ENCODE measurements at regions not wholly inside any gene's neighbourhood (a gene's known extent, or its start where the extent isn't known, plus 50 kb on each side); places are given as distances from the start of the nearest gene placed in this dataset.
"Not testable (repeated sequence)": the region's sequence is repeated elsewhere in the genome, so short reads cannot be mapped to it uniquely, and the experiment has no call there.

DNA sequence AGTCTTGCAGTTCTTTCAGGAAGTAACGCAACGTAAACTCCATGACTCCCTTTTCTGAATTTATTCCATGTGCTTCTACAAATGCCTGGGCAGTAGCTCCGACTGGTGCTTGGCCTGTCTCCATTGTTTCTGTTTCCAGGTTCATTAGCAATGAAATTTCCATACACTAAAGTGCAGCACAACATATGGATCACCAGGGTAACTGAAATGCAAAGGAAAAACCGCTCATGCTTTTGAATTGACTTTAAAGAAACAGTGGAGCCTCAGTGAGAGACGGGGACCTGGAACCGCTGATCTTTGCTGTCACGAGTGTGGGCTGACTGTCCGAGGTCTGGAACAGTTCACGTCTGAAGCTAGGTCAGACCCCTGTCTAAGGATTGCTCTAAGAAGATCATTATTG, 126.5 kb upstream of the IGFBP3 start:
- DNase-seq (ENCODE audit: low spot score), result no peak

DNA sequence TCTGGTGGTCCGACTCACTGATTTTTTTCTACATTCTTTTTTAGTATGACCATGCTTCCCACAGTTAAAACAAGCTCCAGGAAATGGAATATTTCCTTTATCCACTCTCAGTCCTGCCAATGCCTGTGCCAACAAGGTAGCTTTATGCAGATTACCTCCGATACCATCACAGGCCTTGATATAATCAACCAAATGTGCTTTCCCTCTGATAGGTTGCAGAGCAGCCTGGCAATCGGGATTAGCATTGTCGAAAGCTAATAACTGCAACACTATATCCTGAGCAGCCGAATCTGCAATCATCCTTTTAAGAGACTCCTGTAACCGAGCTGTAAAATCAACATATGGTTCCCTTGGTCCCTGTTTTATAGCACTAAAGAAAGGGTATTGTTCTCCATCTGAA, 122.3 kb upstream of the IGFBP3 start:
- not testable (repeated sequence) for DNase-seq (ENCODE audit: low spot score)

DNA sequence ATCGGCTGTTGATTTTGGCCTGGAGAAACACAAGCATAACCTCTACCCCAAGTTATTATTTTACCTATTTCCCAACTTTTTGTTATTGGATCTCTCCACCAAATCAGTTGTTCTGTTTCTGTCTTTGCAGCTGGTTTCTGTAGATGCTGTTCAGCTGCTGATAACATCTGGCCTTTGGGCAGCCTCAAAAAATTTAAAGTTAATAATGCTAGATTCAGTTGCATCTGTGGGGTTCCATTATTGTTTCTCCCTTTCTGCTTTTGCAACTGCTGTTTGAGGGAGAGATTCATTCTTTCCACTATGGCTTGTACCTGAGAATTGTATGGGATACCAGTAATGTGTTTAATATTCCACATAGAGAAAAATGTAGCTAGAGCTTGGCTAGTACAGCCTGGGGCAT, 118.7 kb upstream of the IGFBP3 start:
- not testable (repeated sequence) for DNase-seq (ENCODE audit: low spot score)

DNA sequence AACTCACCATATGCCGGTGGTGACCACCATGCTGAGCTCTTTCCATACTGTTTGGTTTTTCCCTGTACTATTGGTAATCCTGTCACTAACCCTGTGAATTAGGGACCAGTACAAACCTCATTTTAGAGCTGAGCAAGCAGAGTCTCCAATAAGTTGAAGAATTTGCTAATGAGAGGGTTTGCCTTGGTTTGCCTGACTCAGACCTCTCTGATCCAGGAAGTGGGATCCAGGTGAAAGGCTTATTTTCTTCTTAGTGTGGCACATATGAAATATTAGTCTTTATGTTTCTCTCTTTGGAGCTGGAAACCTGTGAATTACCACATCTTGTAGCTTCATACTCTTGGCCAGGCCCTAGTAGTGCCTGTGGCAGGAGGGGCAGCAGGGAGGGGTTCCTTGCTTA, 114.1 kb upstream of the IGFBP3 start:
- DNase-seq (ENCODE audit: low spot score), result no peak

DNA sequence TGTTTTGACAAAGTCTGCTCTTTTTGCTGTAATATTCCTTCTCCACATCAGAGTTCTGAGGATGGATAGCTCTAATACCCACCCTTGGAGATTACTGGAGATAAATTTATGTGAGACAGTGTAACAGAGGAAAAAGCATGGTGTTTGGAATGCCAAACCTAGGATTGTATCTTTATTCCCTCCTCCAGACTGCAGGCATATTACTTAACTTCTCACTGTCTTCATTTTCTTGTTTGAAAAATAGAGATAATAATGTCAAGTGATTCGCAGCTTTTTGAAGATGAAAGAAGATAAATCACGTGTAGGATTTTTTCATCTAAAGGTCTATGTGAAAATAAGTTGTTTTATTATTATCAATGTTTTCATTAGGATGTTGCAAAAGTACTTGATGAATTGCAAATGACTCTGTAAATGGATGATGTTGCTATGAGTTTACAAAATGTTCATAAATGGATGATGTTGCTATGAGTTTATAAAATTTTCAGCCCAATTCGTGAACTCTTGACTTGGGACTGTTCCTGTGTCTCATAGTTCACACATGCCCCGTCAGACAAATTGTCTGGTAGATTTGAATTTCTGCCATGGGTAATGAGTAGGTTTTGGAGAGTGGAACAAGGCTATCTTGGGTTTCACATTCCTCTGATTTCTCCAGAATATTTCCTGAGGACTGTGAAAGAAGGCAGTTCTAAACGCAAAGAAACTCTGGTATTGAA, 113.1 kb upstream of the IGFBP3 start:
- DNase-seq (ENCODE audit: low spot score), result no peak

DNA sequence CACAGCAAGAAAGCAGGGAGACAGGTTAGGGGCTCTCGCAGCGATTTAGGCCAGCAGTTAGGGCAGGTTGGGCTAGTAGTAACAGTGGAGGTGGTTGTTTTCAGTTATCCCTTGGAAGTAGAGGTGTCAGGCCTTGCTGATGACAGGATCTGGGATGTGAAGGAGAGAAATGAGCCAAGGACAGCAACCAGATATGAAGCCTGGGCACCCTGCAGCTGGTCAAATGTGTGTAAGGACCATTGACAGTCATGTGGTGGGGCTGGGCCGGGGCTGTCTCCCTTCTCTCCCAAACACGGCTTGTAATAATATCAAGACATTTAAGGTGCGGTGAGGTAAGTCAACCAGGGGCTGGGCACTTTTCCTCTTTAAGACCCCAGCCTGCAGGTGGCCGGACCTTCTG, 112.5 kb upstream of the IGFBP3 start:
- DNase-seq (ENCODE audit: low spot score), result no peak

DNA sequence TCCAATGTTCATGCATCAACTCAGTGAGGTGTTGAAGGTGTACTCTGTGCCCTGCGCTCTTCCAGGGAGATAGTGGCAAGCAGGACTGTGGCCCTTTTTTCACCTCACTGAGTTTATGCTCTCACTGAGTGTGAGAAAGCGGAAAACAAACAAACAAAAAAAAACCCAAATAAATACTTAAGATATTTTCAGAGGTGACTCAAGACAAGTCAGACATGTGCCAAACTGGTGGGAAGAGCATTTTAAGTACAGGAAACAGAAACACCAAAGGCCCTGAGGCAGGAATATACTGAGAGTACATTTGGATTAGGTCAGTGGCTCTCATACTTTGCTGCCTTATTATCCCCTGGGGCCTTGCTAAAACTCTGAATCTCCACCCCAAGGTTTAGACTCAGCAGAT, 111.9 kb upstream of the IGFBP3 start:
- DNase-seq (ENCODE audit: low spot score), result no peak

DNA sequence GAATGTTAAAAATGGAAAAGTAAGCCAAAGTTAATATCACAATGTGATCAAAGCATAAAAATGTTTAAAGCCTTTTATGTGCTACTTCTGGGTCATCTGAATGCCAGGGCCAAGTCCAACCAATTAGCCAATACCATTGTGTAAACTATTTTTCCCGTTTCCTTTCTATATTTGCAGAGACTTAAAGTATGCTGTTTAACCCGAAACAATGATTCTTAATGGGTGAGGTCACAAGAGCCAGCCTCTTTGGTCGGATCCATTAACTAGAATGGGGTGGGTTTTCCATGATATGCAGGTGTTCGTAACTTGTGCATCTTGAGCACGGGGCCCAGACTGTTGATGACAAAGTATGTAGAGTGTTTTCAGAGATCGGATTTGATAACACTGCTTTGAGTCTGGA, 111.3 kb upstream of the IGFBP3 start:
- DNase-seq (ENCODE audit: low spot score), result no peak

DNA sequence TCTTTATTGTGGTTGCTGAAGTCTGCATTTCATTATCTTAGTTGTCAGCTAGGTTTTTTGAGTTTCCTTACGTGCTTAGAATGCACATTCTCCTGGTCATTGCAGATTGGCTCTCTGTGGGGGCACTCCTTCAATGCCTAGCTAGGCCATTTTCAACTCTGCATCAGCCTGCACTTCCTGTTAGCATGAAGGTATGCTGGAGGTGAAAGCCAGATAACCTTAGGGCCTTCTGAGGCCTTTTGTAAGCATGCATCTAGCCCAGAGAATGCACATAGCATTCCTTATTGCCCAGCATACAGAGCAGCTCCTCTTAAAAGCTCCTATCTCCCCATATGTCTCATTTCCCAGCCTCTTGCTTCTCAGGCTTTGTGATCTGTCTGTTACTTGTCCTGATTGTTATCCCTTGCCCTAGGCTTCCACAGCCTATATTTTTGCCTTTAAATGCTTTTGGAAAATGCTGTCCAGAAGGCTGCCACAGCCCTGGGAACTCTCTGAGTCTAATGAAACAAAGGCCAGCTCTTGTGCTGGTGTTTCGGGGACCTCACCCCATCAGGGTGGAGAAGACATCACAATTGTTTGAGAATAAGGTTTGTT, 108.1 kb upstream of the IGFBP3 start:
- no peak for DNase-seq (ENCODE audit: low spot score)

DNA sequence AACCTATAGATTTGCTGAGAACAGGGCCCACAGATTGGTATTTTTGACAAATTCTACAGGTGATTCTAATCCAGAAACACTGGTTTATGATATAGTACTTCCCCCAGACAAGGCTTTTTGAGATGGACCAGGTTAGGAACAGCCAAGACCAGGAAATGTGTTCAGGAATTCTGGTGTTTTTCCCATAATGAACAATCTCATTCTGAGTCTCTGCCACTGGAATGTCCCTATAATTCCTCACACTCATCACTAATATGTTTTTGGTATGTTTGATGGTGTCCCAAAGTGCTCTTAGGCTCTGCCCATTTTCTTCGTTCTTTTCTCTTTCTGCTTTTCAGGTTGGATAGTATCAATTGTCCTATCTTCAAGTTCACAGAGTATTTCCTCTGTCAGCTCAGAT, 107.2 kb upstream of the IGFBP3 start:
- DNase-seq (ENCODE audit: low spot score), result no peak

DNA sequence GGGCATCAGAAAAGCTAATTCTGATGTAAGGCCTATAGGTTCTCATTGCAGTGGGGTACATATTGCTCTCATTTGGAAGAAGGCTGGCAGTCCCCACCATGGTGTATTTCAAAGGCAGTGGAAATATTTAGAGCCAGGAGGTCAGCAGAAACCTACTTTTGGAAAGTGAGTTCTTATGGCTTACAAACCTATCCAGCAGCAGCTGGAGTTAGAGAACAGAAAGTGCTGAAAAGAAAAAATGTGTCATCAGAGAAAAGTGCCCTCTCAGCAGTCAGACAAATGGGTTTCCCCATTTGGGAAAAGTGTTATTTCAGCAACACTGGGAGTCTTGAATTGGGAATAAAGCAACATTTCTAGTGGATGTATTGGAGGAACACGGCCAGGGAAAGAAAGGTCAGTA, 105.7 kb upstream of the IGFBP3 start:
- no peak for DNase-seq (ENCODE audit: low spot score)

DNA sequence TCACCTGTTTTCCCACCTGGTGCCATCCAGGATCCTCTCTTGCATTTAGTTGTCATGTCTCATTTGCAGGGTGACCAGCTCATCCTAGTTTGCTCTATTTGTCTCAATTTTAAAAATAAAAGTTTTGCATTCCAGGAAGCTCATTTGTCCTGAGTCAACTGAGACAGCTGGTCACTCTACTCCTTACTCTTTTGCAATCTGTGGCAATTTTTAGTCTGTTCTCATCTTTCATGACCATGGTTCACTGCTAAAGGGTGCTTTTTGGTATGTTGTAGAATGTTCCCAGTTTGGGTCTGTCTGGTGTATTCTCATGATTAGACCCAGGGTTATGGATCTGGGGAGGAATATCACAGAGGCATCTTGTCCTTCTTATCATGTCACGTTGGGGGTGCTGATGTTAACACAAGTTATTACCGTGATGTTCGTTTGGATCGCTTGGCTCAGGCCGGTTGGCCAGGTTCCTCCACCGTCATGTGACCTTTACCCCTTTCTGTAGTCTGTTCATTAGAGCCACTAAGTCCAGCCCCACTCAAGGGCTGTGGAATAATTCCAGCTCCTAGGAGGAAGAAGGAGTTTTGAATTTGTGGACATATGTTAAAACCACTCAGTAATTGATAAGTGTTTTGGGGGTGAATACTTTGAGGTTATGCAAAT, 103.3 kb upstream of the IGFBP3 start:
- no peak for DNase-seq (ENCODE audit: low spot score)

DNA sequence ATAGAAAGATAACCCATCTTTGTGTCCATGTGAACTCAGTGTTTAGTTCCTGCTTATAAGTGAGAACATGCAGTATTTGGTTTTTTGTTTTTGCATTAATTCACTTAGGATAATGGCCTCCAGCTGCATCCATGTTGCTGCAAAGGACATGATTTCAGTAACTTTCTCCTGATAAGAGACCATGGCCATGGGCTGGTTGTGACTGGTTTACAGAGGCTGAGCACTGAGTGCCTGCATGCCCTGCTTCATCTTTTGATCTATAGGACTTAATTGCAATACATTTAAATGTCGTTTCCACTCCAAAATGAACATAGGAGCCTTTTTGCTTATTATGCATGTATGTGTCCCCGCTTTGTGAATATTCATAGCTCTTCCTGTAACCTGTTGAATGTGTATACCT, 101.3 kb upstream of the IGFBP3 start:
- DNase-seq (ENCODE audit: low spot score), result no peak

DNA sequence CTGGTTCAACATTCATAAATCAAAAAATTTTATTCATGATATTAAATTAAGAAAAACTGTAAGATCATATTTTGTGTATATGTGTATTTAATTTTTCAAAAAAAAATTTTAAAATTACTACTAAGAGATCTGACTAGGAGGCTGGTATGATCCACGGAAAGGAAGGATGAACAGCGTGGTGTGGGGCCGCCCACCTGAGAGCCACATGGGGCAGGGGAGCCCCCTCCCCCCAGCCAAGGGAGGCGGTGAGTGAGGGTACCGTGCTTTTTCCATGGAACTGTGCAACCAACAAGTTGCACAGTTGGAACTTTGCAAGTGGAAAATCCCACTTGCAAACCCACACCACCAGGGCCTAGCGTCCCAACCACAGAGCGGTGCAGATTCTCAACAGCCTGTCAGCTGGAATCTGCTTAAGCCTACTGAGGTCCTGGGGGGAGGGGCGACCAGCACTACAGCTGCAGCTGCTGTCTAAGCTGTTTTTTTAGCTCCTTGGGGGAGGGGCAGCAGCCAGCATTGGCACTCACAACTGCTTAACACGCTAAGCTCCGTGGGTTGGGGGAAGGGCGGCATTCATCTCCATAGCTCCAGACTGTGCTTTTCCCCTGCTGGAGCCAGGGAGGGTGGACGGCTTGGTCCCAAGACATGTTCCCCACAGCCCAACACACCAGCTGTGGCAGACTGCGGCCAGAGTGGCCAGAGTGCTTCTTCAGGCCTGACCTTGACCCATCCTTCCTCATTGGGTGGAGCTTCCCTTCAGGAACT, 94.2 kb upstream of the IGFBP3 start:
- DNase-seq (ENCODE audit: low spot score), result no peak

DNA sequence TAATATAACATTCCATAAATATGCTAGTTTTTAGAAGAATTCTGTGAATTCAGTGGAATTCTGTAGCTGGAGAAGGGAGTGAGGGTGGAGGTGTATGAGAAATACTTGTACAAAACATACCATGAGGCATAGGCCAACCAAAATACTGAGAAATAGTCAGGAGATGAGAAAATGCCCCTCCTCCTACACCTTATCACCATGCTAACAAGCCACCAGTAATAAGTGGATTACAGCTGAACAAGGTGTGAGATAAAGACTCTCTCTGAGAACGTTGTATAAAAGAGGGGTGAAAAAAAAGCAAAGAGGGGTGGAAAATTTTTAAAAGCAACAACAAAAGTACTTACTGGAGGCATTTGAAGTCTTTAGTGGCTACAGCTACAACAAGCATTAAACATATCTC, 90.4 kb upstream of the IGFBP3 start:
- no peak for DNase-seq (ENCODE audit: low spot score)

DNA sequence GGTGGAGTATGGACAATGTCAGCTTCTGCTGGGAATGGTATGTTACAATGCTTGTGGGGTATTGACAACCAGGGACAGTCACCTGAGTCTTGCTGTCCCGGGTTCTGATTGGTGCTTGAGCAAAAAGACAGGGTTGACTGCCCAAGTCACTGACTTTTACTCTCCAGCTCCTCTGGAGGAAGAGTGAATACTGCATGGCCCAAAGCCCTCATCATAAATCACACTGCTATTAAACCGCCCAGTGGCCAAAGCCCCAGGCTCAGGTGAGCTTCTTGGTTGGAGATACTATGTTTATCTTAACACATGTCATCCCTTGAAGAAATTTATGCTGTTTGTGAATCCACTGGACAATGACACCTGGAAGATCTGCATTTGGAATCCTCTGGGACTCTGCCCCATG, 90.0 kb upstream of the IGFBP3 start:
- DNase-seq (ENCODE audit: low spot score), result no peak

DNA sequence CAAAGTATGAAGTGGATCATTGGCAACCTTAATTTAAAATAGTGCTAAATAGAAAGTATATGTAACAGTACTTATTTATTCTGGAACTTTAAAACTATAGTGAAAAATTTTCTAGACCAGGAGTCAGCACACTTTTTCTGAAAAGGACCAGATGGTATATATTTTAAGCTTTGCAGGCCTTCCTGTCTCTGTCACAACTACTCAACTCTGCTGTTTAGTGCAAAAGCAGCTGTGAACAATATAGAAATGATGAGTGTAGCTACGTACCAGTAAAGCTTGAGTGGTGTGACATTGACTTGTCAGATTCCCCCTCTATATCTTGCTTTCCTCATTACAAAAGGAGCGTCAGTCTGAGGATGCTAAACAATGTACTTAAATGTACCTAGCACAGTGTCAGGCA, 88.1 kb upstream of the IGFBP3 start:
- DNase-seq (ENCODE audit: low spot score), result no peak

DNA sequence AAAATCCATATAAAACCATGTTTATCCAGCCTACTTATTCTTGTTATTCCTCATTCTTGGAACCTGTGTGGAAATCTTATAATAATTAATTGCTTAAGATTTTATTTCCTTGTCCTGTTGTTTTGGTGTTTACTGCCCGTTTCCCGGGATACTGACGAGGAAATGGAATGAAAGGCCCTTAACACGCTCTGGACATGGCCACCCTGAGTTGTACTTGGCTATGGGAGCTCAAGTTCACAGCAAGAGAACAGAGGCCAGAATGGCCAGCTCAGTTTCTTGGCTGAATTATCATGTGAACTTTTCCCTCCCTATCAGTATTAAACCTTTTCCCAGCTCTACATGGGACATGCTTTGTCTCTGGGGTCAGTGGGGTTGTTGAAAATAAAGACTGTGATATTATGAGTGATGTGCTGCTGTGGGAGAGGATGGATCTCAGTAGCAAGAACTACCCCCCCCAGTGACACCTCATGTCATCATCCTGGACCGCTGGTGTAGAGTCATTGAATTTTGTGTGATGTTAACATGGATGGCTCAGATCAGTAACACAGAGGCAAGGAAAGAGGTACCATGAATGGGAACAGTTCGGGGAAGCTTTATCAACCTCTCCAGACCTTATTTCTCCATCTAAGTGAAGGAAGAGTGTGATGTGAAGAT, 87.0 kb upstream of the IGFBP3 start:
- DNase-seq (ENCODE audit: low spot score), result no peak

DNA sequence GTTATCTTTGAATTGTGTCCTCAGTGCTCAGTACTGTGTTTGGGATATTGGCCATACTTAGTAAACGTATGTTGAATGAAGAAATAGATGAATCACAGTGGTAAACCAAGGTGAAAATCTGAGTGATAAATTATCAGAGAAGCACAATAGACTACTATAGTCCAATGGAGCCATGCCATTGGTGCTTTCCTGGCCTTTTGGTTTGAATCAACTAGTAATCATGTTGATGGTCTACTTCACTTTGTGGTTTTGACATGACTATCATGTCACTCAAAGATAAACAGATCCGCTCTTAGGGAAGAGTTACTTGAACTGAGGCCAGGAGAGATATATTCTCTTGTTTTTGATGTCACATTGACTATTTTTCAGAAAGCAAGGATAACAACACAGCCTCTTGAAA, 86.1 kb upstream of the IGFBP3 start:
- no peak for DNase-seq (ENCODE audit: low spot score)

DNA sequence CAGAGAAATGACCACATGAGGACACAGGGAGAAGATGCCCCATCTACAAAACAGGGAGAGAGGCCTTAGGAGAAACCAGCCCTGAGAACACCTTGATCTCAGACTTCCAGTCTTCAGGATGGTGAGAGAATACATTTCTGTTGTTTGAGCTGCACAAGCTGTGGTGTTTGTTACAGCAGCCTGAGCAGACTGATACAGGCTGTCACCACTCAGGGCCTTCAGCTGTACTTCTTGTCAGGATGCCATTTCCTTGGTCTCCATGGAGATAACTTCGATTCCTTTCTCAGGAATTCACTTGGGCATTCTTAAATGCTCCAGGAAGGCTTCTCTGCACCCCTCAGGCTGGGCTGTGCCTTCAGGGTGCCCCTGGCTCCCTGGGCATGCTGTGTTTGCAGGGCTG, 85.7 kb upstream of the IGFBP3 start:
- no peak for DNase-seq (ENCODE audit: low spot score)

DNA sequence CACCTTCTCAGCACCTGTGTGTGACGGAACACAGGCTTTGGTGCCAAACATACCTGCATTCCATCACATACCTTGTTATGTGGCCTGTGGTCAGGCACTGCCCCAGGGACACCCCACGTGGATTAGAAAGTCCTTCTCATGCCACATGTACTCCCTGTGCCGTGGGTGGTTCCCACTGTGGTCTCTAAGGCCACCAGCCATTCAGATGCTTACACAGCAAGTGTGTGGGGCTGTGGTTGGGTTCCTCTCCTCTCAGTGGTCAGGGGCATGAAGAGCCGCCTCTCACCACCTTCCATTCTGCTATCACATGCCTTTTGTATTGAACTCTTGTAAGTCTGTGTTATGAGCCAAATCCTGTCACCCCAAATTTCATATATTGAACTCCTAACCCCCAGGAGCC, 85.1 kb upstream of the IGFBP3 start:
- no peak for DNase-seq (ENCODE audit: low spot score)

DNA sequence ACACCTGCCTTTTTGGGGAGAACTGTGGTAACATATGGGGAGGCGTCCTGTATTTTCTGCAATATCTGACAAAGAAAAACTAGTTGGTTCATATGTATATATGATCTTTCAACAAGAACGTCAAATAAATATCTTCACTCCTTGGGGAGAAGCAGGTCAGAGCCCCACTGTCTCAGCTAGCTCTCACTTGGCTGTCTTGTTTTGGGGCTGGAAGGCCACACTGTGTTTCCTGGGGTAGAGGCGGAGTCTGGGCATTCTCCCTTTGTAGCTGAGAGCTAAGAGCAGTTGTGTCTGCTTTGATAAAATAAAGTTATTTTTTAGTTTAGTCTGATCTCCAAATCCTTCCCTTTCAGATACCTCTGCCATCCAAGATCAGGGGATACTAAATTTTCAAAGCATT, 83.9 kb upstream of the IGFBP3 start:
- DNase-seq (ENCODE audit: low spot score), result no peak
